Inferior parietal cortex (tissue), 1 donor: ENCODE measurements at regions not wholly inside any gene's neighbourhood (a gene's known extent, or its start where the extent isn't known, plus 50 kb on each side); places are given as distances from the start of the nearest gene placed in this dataset.
"Not testable (repeated sequence)": the region's sequence is repeated elsewhere in the genome, so short reads cannot be mapped to it uniquely, and the experiment has no call there.

Experiments
- DNase-seq: peaks from one replicate; pipeline ENCODE4 v3.0.0-alpha.2; 2016; ENCODE audit errors: extremely low spot score

DNA sequence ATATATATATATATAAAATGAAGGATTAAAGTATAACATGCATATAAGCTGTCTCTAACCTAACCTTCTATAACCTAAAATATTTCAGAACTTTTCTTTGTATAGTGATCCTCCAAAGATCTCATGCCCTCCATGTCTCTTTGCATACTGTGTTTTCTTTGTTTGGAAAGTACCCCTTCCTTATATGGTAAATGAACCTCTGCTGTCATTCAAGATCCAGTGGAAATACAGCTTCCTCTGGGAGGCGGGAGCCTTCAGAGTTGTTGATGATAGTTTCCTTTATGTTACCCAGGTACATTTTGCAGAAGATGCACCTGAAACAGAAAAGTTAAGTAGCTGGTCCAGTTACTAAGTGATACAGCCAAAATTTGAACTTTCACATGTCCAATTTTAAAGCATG lies 233.3 kb upstream of the FOXP2 start:
- DNase-seq, result no peak

DNA sequence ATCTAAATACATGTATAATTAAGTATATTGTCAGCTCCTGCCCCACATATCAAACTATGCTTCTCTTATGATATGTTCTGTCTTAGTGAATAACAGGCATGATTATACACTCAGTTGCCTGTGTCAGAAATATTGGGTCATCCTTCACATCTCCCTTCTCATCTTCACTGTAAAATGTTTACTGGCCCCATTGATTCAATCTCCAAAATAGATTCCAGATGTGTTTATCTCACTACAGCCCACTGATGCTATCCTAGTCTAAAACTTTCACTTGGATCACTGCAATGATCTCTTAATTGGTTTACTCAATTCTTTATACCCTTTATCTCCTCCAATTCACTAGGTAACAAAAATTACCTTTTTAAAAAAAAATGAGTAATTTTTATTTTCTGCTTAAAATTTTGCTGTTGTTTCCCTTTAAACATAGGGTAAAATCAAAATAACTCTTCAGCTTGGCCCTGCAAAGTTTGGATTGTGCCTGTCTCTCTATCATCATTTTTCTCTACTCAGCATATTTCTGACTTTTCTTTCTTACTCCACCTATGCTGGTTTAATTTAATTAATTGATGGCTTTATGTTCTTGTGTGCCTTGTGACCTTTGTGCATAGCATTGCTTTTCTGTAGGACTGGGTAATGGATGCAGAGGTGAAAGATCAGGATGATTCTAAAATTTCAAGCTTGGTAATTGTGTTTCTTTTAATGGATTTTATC lies 233.9 kb upstream of the FOXP2 start:
- DNase-seq, result no peak

DNA sequence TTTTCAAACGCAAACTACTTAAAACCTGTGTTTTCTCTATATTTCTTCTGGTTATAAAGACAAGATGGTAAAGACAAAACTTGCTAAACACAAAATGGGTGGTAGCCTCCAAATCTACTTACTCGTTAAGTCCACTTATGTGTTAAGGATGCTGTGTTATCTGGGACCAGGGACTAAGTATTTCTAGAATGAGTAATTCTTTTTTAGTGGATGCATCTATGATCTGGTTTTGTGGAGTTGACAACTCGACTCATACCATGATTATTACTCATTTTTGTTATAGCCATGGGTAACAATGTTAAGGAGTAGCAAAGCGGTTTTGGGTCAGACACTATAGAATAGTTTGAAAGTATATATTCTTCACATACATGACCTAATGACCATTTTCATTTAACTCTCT lies 239.5 kb upstream of the FOXP2 start:
- no peak for DNase-seq

DNA sequence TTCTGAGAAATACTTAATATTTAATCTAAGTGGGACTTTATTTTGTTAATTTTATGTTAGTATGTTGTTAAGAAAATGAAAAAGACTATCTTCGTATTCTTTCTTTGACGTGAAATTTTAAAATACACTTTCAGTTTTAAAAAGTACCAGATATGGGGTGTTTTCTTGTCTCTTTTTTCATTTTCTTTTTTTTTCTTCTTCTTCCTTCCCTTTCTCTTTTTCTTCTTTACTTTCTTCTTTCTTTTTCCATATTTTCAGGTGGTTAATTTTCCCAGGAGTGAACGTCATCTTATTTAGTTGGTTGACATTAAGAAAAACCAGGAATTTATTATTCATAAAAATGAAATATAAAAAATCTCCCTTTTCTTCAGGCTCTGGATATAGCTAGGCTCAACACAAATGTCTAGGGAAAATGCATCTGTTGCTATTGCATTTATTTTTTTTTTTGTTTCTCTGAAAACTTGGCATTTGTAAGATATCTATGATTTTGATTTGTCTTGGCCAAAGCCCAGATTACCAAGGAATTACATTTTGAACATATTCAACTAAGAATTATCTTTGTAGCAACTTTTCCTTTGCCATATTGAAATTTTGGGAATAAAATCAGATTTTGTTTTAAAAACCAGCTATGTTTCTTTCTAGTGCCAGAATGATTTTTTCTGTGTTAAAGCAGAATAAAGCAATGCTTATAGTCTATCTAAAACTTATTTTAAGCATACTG lies 241.3 kb upstream of the FOXP2 start:
- no peak for DNase-seq

DNA sequence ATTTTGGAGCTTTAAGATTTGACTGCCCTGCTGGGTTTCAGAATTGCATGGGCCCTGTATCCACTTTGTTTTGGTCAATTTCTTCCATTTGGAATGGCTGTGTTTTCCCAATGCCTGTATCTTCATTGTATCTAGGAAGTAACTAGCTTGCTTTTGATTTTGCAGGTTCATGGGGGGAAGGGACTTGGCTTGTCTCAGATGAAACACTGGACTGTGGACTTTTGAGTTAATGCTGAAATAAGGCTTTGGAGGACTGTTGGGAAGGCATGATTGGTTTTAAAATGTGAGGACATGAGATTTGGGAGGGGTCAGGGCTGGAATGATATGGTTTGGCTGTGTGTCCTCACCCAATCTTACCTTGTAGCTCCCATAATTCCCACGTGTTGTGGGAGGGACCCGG lies 245.2 kb upstream of the FOXP2 start:
- DNase-seq, result not testable (repeated sequence)

DNA sequence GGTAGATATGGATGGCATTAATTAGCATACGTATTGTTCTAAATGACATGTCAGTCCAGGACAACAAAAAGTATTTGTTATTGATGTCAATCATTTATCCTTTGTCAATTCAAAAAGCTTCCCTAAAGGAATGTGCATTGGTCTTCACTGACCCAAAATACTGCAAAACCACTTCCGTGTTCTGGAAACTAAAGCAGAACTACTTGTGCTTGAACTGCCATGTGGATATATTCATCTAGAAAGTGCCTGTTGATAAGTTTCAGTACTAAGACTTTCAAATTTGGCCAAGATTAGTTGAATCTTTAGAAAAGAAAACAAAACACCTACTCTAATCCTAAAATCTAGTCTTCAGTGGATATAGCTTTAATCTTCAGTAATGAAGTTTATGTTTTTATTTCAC lies 242.1 kb upstream of the PPP1R3A start:
- DNase-seq, result no peak

DNA sequence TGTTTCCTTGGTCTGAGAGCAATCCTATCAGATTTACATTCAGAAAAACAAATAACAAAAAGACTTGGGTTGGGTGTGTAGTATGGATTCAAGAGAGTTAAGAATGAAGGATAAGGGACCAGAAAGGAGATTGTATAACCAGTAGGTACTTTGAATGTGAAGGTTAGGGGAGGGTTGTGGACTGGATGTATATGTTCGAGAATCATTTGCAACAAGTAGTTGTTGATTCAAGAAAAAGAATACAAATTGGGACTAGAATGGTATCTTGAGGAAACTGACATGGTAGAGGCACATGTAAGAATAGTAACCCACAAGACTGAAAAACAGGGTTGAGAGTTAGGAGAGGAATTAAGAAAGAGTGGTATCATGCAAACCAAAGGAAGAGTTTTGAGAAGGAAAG lies 240.0 kb upstream of the PPP1R3A start:
- DNase-seq, result no peak

DNA sequence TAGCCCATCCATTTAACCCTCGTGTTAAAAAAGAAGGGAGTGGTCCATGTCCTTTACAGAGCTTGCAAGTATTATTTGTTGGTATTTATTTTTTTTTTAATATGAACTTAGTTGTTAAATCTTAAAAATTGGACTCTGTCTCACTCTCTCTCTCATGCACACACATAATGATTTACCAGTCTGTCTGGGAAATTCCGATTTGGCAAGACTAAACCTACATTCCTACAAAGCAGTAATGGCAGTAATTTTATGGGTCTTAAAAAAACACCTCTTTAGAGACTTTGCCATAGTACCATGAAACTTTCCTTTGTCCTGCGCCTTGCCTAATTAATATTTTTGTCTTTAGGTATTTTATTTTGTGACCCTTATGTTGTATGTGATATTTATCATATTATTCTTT lies 239.5 kb upstream of the PPP1R3A start:
- no peak for DNase-seq

DNA sequence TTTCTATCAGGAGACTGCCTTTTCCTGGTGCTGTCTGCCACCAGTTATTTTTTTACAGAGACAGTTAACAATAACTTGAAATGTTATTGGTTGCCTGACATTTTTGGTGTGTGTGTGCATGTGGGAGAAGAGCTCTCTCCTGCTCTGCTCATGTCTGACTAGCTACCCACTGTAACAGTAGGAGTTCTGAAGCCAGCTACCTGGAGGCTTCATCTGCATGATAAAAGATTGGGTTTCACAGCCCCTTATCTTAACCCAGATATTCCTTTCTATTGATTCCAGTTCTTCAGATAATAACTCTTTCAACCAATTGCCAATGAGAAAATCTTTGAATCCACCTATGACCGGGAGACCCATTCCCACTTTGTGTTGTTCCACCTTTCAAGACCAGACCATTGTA lies 237.4 kb upstream of the PPP1R3A start:
- DNase-seq, result no peak

DNA sequence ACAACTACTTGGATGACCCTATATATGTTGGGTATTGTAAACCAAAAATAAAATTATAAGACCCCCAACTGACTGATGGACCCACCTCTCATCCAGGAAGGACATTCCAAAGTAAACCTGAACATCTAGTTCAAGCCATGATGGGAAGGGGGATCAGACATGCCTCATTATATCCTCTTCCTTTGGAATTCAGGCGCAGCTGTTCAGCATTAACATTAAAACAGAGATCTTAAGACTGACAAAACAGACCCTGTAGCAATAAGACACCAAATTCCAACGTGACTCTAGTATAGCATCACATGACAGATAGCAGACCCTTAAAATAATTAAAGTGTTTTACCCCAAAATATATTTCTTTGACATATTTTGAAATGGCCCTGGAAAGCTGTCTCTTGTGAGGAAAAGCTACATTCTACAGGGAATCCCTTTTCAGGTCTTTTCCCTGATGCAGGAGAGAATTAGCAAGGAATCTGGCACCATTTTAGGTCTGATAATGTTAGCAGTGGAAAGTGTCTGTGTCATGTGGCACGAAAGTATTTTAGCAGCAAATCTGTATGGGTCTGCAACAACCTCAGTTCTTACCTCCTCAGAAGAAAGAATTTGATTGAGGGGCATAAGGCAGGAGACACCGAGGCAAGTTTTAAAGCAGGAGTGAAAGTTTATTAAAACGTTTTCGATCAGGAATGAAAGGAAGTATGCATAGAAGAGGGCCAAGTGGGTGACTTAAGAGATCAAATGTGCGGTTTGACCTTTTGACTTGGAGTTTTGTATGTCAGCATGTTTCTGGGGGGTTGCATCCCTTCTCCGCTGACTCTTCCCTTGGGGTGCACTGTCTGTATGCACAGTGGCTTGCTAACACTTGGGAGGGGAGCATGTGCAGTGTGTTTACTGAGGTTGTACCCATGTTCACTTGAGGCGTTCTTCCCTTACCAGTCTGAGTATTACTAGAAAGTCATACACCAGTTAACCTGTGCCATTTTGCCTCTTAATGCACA lies 236.6 kb upstream of the PPP1R3A start:
- no peak for DNase-seq

DNA sequence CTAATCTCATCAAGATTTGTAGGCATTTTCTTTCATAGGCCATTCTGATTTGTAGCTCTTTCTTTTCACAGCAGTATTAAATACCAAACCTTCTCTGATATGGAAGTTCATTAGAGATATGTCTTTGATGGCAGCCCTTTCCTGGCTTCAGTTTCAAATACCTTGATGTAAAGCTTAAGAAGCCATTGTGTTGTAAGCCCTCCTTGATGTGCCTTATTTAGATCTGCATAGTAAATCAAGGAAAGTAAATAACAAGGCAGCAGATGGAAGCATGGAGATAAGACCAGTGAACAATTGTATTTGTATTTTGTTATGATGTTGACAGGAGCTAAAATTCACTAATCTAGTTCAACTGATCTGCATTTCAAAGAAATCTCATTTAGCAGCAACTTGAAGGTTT lies 234.9 kb upstream of the PPP1R3A start:
- DNase-seq, result no peak

DNA sequence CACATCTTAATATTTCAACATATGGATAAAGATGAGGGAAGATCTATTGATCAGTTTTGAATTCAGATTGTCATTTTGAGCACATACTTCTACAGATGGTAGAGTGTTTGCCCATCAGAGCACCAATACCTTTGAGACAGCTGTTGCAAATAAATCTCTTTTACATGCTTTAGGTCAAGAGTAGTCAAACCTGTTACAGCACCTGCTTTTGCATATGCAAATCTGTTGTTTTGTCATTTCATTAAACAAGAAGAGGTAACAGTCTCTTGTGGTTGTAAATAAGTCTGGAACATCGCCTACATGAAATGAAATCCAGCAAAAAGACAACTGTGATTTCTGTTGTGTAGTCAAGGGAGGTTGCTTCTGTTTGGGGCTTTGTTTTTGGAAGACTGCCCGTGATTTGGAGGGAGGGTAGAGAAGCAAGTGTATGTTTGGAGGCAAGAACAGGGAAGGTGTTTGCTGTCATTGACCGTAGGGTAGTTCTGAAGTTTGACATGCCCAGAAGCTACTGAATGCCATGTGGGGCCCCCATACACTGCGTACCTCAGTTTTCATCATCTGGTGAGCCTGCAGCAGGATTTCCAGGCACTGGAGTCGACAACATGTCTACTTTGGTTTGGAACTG lies 233.6 kb upstream of the PPP1R3A start:
- no peak for DNase-seq

DNA sequence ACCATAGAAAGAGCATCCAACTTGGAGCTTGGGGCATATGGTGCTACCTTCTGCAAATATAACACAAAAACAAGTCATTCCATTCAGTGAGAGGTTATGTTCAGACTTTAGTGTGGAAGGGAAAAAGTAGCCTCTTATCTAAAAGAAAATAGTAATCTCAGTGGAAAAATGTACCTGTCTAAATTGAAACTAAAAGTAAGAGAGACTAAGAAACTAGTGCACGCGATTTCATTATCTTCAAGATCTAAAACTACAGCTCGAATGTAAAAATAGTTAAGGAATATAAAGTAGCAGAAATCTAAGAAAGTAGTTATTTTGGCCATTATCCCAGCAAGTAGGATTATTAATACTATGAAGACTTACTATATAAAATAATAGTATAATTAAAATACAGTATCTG lies 233.0 kb upstream of the PPP1R3A start:
- no peak for DNase-seq

DNA sequence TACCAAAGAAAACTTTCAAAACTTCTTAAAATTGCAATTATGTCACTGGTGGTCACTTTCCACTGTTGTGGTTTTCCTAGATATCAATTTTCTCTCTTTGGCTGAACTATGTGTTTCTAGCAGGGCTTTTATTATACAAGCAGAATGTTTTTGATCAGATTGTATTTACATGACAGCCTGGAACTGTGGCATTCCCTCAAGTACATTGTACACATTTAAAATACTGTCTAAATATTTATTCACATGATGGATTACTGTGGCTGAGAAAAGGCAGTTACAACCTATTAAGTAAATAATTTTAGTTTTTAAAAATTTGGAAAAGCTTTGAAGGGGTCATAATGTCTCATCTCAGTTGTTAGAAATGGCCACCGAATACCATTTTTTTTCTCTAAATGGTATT lies 231.9 kb upstream of the PPP1R3A start:
- no peak for DNase-seq

DNA sequence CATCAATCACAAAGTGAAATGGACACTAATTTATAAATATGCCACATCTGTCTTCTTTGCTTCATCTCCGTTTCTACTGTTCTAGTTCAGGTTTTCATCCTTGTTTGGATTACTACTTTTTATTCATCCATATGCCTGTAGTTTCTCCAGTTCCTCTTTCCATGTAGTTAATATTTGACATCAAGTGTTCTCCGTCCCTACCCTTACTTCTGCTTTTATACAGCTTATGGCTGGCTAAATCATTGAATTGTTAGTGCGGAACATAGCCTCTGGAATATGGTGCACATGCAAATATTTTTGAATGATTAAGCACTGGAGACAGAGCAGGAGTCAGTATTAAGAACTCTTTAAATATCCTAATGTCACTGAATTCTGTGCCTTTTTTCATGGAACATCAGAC lies 230.0 kb upstream of the PPP1R3A start:
- no peak for DNase-seq

DNA sequence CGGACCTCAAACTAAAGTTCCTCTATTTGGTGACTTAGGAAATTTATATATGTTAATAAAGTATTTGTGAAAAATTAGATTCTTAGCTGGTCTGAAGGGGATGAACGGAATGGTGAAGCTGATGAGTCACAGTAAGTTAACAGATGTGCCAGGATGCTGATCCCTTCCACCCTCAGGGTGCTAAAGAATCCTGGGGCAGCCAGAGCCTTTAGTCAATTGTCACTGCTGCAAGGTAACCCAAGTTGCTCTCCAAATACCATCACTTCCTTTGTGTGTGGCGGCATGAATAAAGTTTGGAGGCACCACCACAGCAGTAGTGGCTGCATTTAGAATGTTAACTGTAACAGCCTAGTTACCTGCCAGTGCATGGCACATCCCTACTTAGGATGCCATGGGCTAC lies 222.6 kb upstream of the PPP1R3A start:
- DNase-seq, result no peak

DNA sequence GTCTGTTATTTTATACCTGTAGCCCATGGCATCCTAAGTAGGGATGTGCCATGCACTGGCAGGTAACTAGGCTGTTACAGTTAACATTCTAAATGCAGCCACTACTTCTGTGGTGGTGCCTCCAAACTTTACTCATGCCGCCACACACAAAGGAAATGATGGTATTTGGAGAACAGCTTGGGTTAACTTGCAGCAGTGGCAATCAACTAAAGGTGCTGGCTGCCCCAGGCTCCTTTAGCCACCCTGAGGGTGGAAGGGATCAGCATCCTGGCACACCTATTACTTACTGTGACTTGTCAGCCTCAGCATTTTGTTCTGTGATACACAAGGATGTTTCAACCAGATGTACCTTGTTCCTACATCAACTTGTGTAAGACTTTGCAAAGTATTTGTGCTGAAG lies 221.8 kb upstream of the PPP1R3A start:
- DNase-seq, result no peak

DNA sequence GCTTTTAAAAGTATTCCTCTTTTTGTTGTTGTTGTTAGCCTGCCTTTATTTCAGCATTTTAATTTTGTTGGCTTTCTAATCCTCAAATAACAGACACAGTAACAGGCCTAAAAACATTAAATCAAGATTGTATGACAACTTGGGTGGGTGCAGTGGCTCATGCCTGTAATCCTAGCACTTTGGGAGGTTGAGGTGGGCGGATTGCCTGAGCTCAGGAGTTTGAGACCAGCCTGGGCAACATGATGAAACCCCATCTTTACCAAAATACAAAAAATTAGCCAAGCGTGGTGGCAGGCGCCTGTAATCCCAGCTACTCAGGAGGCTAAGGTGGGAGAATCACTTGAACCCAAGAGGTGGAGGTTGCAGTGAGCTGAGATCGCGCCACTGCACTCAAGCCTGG lies 220.9 kb upstream of the PPP1R3A start:
- DNase-seq, result not testable (repeated sequence)

DNA sequence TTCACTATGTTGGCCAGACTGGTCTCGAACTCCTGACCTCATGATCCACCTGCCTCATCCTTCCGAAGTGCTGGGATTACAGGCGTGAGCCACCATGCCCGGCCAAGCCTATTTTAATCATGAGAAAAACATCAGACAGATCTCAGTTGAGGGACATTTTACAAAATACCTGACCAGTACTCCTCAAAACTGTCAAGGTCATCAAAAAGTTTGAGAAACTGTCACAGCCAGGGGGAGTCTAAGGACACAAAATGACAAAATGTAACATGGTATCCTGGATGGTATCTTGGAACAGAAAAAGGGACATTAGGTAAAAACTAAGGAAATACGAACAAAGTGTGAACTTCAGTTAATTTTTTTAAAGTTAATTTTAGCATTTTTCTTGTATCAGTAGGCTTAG lies 219.8 kb upstream of the PPP1R3A start:
- DNase-seq, result no peak

DNA sequence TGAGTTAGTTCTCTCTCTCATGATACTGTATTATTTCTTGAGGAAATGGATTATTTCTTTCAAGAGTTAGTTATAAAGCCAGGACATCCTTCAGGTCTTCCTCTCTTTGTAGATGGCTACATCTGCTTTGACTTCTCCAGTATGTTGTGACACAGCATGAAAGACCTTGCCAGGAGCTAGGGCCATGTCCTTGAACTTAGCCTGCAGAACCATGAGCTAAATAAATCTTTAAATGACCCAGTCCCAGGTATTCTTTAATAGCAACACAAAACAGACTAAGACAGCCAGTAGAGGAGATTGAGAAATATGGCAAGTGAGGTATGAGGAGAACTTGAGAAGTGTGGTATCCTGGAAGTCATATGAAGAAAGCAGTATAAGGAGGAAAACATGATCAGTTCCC lies 214.9 kb upstream of the PPP1R3A start:
- no peak for DNase-seq

DNA sequence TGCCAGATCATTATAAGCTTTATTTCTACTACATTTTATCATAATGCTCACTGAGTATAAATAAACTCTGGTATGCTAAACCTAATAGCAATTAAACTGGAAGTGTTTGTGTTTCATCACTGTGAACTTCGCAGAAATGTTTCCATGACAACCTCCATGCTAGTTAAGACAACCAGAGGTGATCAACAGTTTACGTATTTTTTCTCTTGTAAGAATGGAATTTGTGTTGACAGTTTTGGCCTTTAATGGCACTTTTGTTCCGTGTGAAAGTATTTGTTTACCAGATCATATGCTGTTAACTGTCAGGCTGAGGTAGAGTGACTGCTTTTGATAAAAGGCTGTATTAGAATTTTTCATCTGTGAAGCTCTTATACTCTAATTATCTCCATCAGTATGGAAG lies 212.1 kb upstream of the PPP1R3A start:
- no peak for DNase-seq

DNA sequence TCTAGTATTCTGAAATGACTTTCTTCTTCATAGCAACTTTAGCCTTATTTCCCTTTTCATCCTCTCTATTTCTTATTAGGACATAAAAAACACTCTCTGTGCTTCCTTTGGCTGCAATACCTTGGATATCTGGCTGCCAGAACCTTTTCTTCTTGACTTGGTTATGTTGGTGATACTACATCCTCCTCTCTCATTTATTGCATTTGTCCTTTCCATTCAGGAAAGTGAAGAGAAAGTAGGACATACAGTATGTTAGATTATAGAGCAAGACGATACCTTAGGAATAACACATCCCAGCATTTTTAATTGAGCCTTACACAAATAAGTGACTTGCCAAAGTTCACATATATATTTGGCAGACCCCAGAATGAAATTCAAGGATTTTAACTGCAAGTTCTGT lies 210.1 kb upstream of the PPP1R3A start:
- no peak for DNase-seq
